ENCODE measurements at regions not wholly inside any gene's neighbourhood (a gene's known extent, or its start where the extent isn't known, plus 50 kb on each side); places are given as distances from the start of the nearest gene placed in this dataset.

DNA sequence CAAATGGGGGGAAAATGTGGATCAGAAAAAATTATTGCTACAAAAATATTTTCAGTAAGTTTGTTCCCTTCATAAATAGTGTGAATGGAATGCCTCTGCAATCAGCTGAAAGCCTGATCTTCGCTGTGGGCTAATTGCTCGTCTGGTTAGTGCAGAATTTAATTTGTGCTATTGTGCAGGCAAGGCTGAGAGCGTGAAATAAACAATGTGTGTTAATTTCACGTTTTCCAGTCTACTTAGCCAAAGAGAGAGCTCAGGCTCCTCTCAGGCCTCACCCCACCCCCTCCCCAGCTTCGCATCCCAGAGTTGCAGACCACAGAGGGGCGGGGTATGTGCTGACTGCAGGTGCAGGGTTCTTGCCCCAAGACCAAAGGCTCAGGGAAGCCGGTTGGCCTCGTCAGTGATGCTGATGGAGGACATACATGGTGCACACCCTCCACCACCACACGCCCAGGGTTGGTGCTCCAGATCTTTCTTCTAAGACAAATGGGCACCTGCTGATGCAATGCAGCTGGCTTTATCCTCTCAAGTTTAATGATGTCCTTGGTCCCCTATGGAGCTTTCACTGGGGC, 302.6 kb upstream of the SLC14A2 start:
- Mint-ChIP-seq H3K9me3 (ENCODE audit: low read depth) (no peaks in the 10 kb centered on the region), H3K36me3 (ENCODE audit: low read depth) (no peaks in the 10 kb centered on the region), H3K4me1 (ENCODE audit: low read depth) (peaks cover 4% of the 10 kb centered on the region), H3K27ac (ENCODE audit: unreplicated experiment) (no peak overlapping the region), H3K27me3 (ENCODE audit: low read depth) (peaks cover 2% of the 10 kb centered on the region), H3K4me3 (ENCODE audit: unreplicated experiment) (no peak overlapping the region)
- TF ChIP-seq, protein P1, sequence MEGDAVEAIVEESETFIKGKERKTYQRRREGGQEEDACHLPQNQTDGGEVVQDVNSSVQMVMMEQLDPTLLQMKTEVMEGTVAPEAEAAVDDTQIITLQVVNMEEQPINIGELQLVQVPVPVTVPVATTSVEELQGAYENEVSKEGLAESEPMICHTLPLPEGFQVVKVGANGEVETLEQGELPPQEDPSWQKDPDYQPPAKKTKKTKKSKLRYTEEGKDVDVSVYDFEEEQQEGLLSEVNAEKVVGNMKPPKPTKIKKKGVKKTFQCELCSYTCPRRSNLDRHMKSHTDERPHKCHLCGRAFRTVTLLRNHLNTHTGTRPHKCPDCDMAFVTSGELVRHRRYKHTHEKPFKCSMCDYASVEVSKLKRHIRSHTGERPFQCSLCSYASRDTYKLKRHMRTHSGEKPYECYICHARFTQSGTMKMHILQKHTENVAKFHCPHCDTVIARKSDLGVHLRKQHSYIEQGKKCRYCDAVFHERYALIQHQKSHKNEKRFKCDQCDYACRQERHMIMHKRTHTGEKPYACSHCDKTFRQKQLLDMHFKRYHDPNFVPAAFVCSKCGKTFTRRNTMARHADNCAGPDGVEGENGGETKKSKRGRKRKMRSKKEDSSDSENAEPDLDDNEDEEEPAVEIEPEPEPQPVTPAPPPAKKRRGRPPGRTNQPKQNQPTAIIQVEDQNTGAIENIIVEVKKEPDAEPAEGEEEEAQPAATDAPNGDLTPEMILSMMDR (IDR thresholded peaks at IDR 0.05): no peak
- no peak for DNase-seq (ENCODE audit: low spot score)

DNA sequence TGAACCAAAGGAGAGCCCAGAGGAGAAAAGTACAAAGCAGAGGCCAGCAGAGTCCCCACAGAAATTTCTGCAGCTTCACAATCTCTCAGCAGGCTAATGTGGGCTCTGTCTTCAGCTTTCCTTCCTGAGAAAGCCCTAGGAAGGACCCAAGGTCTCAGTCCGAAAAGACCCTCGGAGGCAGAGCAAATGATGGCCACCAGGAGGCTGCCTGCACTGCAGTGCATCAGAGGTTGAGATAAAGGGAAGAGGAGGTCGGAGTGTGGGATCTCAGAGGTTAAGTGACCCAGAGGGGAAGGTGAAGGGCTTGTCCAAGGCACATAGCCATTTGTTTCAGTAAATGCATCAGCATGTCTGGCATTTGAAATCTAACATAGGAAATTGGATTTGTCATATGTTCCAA, 299.1 kb upstream of the SLC14A2 start:
- Mint-ChIP-seq H3K36me3 (ENCODE audit: low read depth) (no peaks in the 10 kb centered on the region), H3K9me3 (ENCODE audit: low read depth) (no peaks in the 10 kb centered on the region), H3K4me1 (ENCODE audit: low read depth) (peaks cover 10% of the 10 kb centered on the region), H3K27me3 (ENCODE audit: low read depth) (no peaks in the 10 kb centered on the region), H3K4me3 (ENCODE audit: unreplicated experiment) (no peak overlapping the region), H3K27ac (ENCODE audit: unreplicated experiment) (no peak overlapping the region)
- TF ChIP-seq, protein P1 (IDR thresholded peaks at IDR 0.05): peak; percentile 11
- no peak for DNase-seq (ENCODE audit: low spot score)

DNA sequence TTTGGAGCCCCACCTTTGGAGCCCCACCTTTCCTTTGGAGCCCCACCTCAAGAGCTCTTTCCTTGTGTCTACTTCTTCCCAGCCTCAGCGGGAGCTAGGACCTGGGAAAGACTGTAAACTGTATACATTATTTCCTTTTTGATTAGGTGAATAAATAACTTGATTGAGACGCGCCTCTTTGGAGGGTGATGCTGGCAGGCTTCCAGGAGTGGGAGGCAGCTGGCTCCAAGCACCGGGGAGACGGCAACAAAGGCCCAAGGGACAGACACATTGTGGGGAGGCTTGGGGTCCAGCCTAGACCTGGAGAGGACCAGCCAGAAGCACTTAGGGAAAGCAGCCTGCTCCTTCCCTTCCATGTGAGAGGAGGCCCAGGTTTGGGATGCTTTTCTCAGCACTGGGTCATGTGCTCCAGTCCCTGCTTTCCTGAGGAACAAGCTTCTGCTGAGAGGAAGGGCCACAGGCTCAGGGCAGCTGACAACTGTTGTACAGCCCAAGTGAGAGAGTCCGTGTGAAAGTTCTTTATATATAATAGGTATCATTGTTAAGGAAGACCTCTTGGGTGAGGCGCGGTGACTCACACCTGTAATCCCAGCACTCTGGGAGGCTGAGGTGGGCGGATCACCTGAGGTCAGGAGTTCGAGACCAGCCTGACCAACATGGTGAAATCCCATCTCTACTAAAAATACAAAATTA, 297.2 kb upstream of the SLC14A2 start:
- Mint-ChIP-seq H3K4me3 (ENCODE audit: unreplicated experiment) (no peak overlapping the region), H3K36me3 (ENCODE audit: low read depth) (no peaks in the 10 kb centered on the region), H3K4me1 (ENCODE audit: low read depth) (peaks cover 19% of the 10 kb centered on the region), H3K27me3 (ENCODE audit: low read depth) (no peaks in the 10 kb centered on the region), H3K27ac (ENCODE audit: unreplicated experiment) (no peak overlapping the region), H3K9me3 (ENCODE audit: low read depth) (no peaks in the 10 kb centered on the region)
- no peak for DNase-seq (ENCODE audit: low spot score)
- TF ChIP-seq, protein P1 (IDR thresholded peaks at IDR 0.05): no peak

DNA sequence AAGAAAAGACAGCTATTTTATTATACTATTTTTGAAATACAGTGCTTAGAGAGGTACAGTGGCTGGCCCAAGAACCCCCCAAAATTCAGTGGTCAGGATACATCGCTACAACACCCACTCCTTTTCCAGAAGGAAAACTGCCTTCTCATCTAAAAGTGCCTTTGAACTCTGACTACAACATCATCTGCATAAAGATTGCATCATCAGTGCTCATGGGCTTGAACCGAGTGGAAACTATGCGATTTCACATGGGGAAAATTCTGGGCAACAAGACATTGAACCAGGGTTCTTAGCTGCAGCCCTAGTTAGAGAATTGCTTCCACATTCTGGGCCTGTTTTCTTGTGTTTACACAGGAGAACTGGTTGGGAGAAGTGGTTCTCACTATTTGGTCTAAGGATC, 294.6 kb upstream of the SLC14A2 start:
- H3K4me3 Mint-ChIP-seq (ENCODE audit: unreplicated experiment): no peak overlapping the region
- TF ChIP-seq, protein P1 (IDR thresholded peaks at IDR 0.05): no peak
- H3K36me3 Mint-ChIP-seq (ENCODE audit: low read depth): no peaks in the 10 kb centered on the region
- peaks cover 40% of the 10 kb centered on the region for H3K4me1 Mint-ChIP-seq (ENCODE audit: low read depth)
- no peak for DNase-seq (ENCODE audit: low spot score)
- no peaks in the 10 kb centered on the region for H3K9me3 Mint-ChIP-seq (ENCODE audit: low read depth)
- no peaks in the 10 kb centered on the region for H3K27me3 Mint-ChIP-seq (ENCODE audit: low read depth)
- no peak overlapping the region for H3K27ac Mint-ChIP-seq (ENCODE audit: unreplicated experiment)

DNA sequence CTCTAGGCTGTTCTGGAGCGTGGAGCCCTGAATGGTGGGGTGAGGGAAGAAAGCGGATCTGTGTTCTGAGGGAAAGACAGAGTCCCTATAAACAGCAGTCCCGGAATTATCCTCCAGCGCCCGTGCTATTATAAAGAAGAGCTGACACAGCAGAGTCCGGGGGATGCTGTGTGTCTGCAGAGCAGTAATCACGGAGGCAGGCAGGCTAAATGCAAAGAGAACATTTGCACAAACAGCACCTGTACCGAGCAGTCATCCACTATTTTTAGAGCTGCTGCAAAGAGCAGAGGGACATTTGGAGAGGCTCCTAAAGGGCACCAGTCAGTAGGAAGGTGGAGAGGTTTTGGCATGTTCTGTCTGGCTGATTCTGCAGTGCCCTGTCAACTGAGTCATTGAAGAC, 293.8 kb upstream of the SLC14A2 start:
- Mint-ChIP-seq H3K9me3 (ENCODE audit: low read depth) (no peaks in the 10 kb centered on the region), H3K27ac (ENCODE audit: unreplicated experiment) (no peak overlapping the region), H3K4me3 (ENCODE audit: unreplicated experiment) (no peak overlapping the region), H3K27me3 (ENCODE audit: low read depth) (no peaks in the 10 kb centered on the region), H3K36me3 (ENCODE audit: low read depth) (no peaks in the 10 kb centered on the region), H3K4me1 (ENCODE audit: low read depth) (peaks cover 40% of the 10 kb centered on the region)
- no peak for DNase-seq (ENCODE audit: low spot score)
- TF ChIP-seq, protein P1 (IDR thresholded peaks at IDR 0.05): no peak
